ENCODE measurements at regions not wholly inside any gene's neighbourhood (a gene's known extent, or its start where the extent isn't known, plus 50 kb on each side); places are given as distances from the start of the nearest gene placed in this dataset.

DNA sequence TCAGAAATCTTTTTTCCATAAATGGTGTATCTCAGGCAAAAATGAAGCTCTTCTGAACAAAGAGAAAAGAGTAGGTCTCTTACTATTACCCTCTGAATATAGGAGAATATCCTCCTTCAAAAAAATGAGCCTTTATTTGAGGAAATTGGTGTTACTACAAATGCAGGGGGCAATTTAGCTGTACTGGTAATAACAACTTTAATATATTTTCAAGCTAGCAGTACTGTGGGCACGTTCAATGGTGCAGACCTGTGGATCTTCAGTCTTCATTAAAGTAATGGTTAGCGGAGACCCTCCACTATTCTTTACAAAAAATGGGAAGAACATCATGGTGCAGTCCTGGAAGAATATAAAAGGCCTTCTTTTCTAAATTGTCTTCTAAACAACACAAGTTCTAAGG is 661.3 kb downstream of the TMEM182 start:
- no peak for TF ChIP-seq CTCF (IDR thresholded peaks at IDR 0.05)
- no peak for TF ChIP-seq POLR2A (IDR thresholded peaks at IDR 0.05)
